ENCODE measurements at regions not wholly inside any gene's neighbourhood (a gene's known extent, or its start where the extent isn't known, plus 50 kb on each side); places are given as distances from the start of the nearest gene placed in this dataset.

DNA sequence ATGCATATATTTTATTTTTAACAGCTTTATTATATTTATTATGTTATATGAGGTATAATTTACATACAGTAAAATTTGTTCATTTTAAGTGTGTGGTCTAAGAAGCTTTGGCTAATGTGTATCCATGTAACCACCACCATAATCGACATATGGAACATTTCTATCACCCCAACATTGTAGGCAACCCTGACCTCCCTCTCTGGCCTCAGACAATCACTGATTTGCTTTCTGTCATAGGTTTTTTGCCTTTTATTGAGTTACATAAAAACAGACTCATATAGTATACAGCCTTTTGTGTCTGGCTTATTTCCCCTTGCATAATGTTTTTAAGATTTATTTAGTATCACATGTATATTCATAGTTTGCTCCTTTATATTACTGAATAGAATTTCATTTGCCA is 90.7 kb upstream of the KL start:
- TF ChIP-seq, protein P1, sequence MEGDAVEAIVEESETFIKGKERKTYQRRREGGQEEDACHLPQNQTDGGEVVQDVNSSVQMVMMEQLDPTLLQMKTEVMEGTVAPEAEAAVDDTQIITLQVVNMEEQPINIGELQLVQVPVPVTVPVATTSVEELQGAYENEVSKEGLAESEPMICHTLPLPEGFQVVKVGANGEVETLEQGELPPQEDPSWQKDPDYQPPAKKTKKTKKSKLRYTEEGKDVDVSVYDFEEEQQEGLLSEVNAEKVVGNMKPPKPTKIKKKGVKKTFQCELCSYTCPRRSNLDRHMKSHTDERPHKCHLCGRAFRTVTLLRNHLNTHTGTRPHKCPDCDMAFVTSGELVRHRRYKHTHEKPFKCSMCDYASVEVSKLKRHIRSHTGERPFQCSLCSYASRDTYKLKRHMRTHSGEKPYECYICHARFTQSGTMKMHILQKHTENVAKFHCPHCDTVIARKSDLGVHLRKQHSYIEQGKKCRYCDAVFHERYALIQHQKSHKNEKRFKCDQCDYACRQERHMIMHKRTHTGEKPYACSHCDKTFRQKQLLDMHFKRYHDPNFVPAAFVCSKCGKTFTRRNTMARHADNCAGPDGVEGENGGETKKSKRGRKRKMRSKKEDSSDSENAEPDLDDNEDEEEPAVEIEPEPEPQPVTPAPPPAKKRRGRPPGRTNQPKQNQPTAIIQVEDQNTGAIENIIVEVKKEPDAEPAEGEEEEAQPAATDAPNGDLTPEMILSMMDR (IDR thresholded peaks at IDR 0.05), result no peak
- no peak for TF ChIP-seq POLR2A (IDR thresholded peaks at IDR 0.05)

All from heart left ventricle (tissue), 13 donors.